DMS114 treated with DMSO at 0.1 percent for 48 hours (cell line): ENCODE measurements at regions not wholly inside any gene's neighbourhood (a gene's known extent, or its start where the extent isn't known, plus 50 kb on each side); places are given as distances from the start of the nearest gene placed in this dataset.
"Not testable (repeated sequence)": the region's sequence is repeated elsewhere in the genome, so short reads cannot be mapped to it uniquely, and the experiment has no call there.

Experiments used
- DNase-seq: peaks from one replicate; lab custom pipeline; 2025; ENCODE audit not compliant: unreplicated experiment; lab: John Stamatoyannopoulos, UW

DNA sequence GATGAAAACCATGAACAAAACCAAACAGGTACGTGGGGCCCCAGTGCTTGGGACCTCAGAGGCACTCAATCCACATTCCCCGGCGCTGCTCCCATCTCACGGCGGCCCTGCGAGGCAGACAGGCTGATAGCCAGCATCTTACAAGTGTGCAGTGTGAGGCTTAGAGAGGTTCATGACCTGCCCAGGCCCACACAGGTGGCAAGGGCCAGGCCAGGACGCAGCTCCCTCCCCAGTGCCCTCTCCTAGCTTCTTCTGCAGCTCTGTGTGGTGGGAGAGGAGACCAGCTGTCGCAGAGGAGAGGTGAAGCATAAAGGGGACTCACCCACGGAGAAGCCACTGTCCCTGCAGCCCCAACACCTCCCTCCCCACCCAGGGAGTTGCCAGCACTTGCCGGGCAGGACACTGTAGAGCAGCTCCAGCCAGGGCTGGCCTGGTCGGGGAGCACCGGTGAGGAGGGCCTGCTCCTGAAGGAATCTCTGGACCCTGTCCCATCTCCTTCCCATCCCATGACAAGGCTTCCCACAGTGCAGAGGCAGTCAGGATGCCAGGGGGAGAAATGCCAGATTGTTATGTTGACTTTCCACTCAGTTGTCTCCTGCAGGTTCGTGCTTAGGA is 92.4 kb upstream of the TMEM45B start:
- DNase-seq = no peak

- DNase-seq = no peak
Observed at GRCh38 chr11:129723761-129724162, 91.9 kb upstream of the TMEM45B start.

DNA sequence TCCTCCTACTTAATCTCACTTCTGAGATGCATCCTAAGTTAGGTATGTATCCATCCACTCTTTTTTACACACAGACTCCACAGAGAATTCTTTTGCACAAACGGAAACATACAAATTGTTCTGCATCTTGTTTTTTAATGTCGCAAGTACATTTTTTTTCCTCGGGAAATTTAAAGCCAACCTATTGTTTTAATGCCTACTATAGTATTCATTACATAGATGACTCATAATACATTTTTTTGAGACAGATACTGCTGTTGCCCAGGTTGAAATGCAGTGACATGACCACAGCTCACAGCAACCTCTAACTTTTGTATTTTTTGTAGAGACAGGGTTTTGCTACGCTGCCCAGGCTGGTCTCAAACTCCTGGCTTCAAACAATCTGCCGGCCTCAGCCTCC is 90.8 kb upstream of the TMEM45B start:
- DNase-seq = no peak

DNA sequence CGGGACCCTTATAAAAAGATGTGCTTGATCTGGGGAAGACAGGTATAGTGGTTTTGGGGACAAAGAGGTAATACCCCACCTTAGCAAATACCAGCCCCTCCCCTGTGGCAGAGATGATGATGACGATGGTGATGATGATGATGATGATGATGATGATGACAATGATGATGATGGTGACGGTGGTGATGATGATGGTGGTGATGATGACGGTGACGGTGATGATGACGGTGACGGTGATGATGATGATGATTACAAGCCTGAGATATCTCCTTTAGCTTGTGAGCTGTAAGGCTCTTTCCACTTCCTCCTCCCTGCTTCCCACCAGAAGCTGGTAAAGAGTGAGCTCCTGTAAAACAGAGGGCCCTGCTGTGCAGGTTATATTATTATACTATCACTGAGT is 89.5 kb upstream of the TMEM45B start:
- no peak for DNase-seq

GRCh38 chr11:129728581-129728980 is 87.1 kb upstream of the TMEM45B start:
- no peak for DNase-seq

DNA sequence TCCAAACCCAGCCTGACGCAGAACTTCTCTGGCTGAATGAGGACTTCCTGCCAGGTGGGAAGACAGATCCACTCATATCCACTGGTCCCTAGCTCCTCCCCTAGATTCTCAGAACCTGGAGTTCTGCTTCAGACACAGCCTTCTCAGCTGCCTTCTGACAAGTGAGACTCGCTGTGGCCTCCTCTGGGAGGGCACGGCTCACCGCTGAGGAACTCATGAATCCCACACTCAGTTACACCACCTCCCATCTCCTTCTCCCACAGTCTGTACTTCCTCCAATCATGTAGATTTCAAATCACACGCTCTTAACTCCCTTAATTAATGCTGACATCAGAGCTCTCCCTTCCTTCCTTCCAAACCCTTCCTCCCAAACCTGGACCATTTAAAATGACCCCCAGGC is 86.4 kb upstream of the TMEM45B start:
- no peak for DNase-seq

DNA sequence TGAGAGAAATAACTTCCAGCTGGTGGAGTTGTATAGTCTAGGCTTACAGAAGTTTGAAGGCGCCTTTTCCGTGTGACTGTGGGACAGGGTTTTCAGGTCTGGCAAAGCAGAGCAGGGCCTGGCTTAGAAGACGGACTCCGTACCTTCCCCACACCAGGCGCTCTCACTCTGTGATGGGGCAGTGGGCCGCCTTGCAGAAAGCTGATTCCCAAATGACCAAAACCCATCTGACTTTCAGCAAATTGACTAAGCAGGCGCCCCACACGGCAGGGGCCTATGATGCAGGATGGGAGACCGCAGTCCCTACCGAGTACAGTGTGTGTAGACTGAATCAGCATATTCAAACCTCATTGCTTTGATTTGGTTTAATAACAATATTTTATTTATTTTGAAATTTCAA is 85.8 kb upstream of the TMEM45B start:
- DNase-seq = no peak

GRCh38 chr11:129731316-129731715 is 84.3 kb upstream of the TMEM45B start:
- DNase-seq = no peak

- no peak for DNase-seq
Observed at GRCh38 chr11:129732941-129733340, 82.7 kb upstream of the TMEM45B start.

GRCh38 chr11:129733384-129733783 is 82.3 kb upstream of the TMEM45B start:
- no peak for DNase-seq

DNA sequence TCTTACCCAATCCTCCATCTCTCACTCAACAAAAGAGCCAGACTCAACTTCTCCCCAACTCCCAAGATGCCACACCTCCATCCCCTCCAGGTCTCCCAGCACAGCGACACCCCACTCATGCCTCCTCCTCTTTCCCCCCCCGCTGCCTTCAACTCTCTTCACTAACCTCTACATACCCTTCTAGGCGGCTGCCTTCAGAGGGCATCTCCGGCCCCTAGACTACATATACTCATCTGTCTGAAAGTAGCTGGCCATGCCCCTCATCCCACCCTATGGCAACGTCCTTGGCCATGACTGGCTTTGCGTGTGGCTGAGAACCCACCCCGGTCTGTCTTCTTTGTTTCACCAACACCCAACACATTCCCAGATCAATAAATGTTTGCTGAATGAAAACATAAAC is 81.7 kb upstream of the TMEM45B start:
- DNase-seq = no peak

DNA sequence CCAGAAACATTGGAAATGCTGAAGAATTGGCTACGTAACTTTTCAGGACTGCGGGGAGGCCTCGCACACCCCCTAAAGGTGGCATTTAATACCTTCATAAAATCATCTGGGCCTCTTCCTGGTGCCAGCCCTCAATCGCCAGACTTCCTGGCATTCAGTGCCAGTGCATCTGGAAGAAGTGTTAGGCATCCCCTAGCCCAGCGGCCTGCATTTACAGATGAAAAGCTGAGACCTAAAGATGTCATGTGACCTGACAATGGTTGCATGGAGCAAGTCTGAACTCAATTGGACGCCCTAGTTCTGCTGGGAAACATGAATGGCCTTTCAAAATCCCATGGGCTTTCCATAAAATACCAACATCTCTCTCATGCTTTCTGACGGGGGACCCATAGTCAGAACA is 81.0 kb upstream of the TMEM45B start:
- no peak for DNase-seq

DNA sequence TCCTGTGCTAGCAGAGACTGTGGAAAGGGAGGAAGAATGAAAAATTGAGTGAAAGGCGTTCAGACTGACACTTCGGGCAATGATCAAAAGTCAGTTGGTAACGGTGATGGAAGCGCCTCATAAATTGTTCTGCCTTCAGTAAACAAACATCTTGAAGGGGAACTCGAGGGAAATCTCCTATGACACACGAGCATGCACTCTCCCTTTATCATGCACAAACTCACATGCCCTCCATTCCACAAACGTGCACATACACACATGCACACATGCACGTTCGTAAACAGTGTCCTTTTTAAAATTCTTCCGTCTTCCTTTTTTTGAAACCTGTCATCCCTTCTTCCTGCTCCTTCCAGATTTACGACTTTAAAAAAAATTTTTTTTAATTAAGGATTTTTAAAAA is 77.8 kb upstream of the TMEM45B start:
- no peak for DNase-seq

DNA sequence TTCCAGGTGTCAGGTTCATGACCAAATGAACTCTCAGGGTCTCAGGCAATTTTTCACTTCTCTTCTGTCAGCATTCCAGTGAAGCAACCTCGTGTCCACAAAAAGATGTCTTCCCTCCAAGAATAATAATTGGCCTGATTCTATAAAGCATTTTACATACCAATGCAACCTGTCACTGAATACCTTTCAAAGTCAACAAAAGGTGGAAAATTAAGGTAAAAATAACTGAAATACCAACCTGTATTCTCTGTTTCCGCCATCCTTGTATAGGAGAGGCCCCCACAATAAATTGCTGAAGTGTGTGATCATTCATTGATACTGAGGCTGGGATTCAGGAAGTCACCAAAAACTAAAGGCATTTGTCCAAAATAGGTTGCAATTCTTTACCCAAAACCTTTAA is 77.4 kb upstream of the TMEM45B start:
- no peak for DNase-seq

DNA sequence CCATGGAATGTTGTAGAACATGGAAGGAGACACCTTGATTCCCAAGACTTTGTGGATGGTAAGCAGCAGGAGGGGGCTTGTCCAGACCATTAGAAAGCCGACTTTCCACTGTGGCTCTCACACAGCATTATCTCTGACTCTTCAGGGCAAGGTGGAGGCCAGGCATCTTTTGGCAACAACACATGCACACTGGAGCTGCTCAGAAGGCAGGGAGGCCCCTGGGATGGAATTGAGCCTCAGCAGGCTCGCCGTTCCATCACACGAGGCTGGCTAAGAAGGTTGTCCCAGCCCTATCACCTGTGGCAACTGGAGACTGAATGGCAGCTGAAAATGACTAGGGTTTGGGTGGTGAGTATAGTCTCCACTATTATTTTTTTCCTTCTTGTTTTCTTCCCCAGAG is 76.3 kb upstream of the TMEM45B start:
- DNase-seq = no peak

GRCh38 chr11:129740125-129740719 is 75.4 kb upstream of the TMEM45B start:
- DNase-seq = no peak

GRCh38 chr11:129743112-129743815 is 72.4 kb upstream of the TMEM45B start:
- no peak for DNase-seq

GRCh38 chr11:129747071-129747470 is 68.6 kb upstream of the TMEM45B start:
- DNase-seq = no peak

- DNase-seq = no peak
Observed at GRCh38 chr11:129749141-129749540, 66.5 kb upstream of the TMEM45B start.

DNA sequence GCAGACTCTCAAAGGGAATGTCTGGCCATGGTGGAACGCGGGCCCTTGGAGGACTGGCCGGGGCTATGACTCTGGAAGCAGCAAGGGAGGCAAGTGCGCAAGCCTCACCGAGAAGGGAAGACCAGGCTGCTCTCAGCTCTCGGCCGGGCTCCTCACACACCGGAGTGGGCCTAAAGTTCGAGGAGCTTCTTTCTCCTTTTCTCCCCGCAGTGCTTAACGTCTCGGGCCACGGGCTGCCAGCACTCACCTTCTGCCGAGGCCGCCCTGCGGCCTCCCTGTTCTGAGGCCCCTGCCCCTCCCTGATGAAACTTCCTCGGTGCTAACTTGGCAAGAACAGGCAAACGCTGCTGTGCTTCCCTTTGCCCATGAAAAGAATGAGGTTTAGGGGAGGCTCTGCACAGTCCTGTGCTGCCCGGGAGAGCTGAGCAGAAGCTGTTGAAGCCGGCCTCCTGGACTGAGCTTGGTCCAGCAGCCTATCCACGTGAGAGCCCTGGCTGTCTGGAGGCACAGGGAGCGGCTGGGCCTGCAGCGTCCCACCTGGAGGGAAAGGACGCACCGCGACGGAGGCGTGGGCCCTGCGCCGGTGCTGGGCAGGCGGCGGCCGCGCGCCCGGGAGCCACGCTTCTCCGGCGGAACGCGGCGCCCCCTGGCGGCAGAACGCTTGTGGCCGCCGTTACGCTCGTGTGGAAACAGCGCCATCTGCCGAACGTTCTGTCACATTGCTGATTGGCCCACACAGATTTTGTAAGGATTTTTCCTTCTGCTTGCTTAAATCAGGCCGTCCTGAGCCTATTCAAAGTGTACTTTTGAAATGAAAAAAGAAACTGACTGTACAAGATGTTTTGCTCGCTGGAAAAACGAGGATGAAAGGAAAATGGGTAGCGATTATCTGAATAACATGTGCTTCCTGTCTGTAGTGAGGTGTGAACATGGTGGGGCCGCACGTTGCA is 65.0 kb upstream of the TMEM45B start:
- DNase-seq = peak; percentile 37

GRCh38 chr11:129751511-129751910 is 64.1 kb upstream of the TMEM45B start:
- DNase-seq = no peak

GRCh38 chr11:129763569-129763968 is 52.1 kb upstream of the TMEM45B start:
- DNase-seq = not testable (repeated sequence)
